ENCODE measurements at regions not wholly inside any gene's neighbourhood (a gene's known extent, or its start where the extent isn't known, plus 50 kb on each side); places are given as distances from the start of the nearest gene placed in this dataset.

- no peak overlapping the region for H3K4me3 ChIP-seq (replicated peaks; ENCODE audit: low read depth, low read length)
- no peak for DNase-seq (ENCODE audit: extremely low read depth, low read depth)
- no peak for TF ChIP-seq CTCF (IDR thresholded peaks at IDR 0.05; ENCODE audit: low read depth, low read length, missing control alignments)
Measured at GRCh38 chr6:115832786-115833185, 227.9 kb downstream of the FRK start.

DNA sequence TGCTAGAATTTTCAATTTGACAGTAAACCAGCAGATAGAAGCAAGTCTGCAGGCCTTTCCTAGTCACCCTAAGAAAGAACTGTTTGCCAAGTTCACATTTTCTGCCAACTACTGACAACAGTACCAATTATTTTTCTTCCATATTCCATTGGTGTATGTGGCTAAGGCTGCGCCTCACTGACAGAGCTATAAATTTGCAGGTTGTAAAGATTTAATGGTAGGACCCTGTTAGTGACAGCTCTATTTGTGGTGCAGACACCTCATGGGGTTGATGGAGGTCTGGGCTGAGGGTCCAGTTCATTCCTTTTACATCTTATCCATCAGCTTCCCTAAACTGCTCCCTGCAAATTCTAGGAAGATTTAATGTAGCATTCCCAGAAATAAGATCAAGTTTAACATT, 228.5 kb downstream of the FRK start:
- no peak for DNase-seq (ENCODE audit: extremely low read depth, low read depth)
- TF ChIP-seq CTCF (IDR thresholded peaks at IDR 0.05; ENCODE audit: low read depth, low read length, missing control alignments) = no peak
- H3K4me3 ChIP-seq (replicated peaks; ENCODE audit: low read depth, low read length) = no peak overlapping the region

DNA sequence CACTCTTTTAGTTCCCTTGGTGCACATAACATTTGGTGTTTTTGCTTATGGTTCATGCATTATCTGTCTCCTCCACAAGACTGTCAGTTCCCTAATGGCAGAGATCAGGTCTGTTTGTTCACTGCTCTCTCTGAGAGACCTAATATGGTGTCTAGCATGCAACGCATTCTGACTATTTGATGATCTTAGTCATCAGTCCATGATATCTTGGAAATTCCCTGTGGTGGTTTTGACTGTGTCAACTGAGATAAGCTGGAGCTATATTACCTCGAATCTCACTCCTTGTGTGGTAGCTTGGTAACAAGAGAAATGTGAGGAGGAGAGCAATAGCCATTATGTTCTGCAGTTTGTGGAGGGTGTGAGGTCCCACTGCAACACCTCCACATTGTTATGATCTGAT, 229.8 kb downstream of the FRK start:
- DNase-seq (ENCODE audit: extremely low read depth, low read depth) = no peak

GRCh38 chr6:115821798-115822197, 238.9 kb downstream of the FRK start:
- no peak for DNase-seq (ENCODE audit: extremely low read depth, low read depth)

More for the DNA sequence above, 229.8 kb downstream of the FRK start:
- H3K4me3 ChIP-seq (replicated peaks; ENCODE audit: low read depth, low read length) = no peak overlapping the region
- TF ChIP-seq CTCF (IDR thresholded peaks at IDR 0.05; ENCODE audit: low read depth, low read length, missing control alignments) = no peak

GRCh38 chr6:115819506-115819905, 241.2 kb downstream of the FRK start:
- no peak overlapping the region for H3K4me3 ChIP-seq (replicated peaks; ENCODE audit: low read depth, low read length)
- no peak for DNase-seq (ENCODE audit: extremely low read depth, low read depth)
- no peak for TF ChIP-seq CTCF (IDR thresholded peaks at IDR 0.05; ENCODE audit: low read depth, low read length, missing control alignments)

More at GRCh38 chr6:115821798-115822197, 238.9 kb downstream of the FRK start:
- H3K4me3 ChIP-seq (replicated peaks; ENCODE audit: low read depth, low read length) = no peak overlapping the region
- TF ChIP-seq CTCF (IDR thresholded peaks at IDR 0.05; ENCODE audit: low read depth, low read length, missing control alignments) = no peak

- no peak overlapping the region for H3K4me3 ChIP-seq (replicated peaks; ENCODE audit: low read depth, low read length)
- no peak for DNase-seq (ENCODE audit: extremely low read depth, low read depth)
- TF ChIP-seq CTCF (IDR thresholded peaks at IDR 0.05; ENCODE audit: low read depth, low read length, missing control alignments) = no peak
Measured at GRCh38 chr6:115817161-115817560, 243.5 kb downstream of the FRK start.

- no peak overlapping the region for H3K4me3 ChIP-seq (replicated peaks; ENCODE audit: low read depth, low read length)
- no peak for TF ChIP-seq CTCF (IDR thresholded peaks at IDR 0.05; ENCODE audit: low read depth, low read length, missing control alignments)
- no peak for DNase-seq (ENCODE audit: extremely low read depth, low read depth)
Measured at GRCh38 chr6:115814907-115815306, 245.8 kb downstream of the FRK start.

Data from HFF-Myc (cell line).